Hepatocyte (in vitro differentiated cells): ENCODE measurements at regions not wholly inside any gene's neighbourhood (a gene's known extent, or its start where the extent isn't known, plus 50 kb on each side); places are given as distances from the start of the nearest gene placed in this dataset.

Source experiments
- DNase-seq: peaks from one replicate; pipeline ENCODE4 v3.0.0-alpha.2; 2016; ENCODE audit warnings: low spot score
- H2AFZ ChIP-seq: fragments of 200-600 bp; sonication (generic); 2 replicates; pipeline ENCODE4 v1.6.0; 2016; ENCODE audit warnings: antibody characterized with exemption, mild to moderate bottlenecking
- H3K27ac ChIP-seq: fragments of 200-600 bp; sonication (generic); 2 replicates; pipeline ENCODE4 v1.5.1; 2016; ENCODE audit warnings: mild to moderate bottlenecking
- H3K27me3 ChIP-seq: fragments of 200-600 bp; sonication (generic); 2 replicates; pipeline ENCODE4 v1.6.1; 2016
- H3K36me3 ChIP-seq: fragments of 200-600 bp; sonication (generic); replicated peaks from 2 replicates; pipeline ENCODE4 v1.5.1; 2016; ENCODE audit warnings: low read depth; ENCODE audit not compliant: insufficient read depth
- H3K4me1 ChIP-seq: fragments of 200-600 bp; sonication (generic); 2 replicates; pipeline ENCODE4 v1.5.1; 2016; ENCODE audit warnings: mild to moderate bottlenecking, moderate library complexity; ENCODE audit not compliant: insufficient read depth
- H3K4me2 ChIP-seq: fragments of 200-600 bp; sonication (generic); 2 replicates; pipeline ENCODE4 v1.6.0; 2016
- H3K4me3 ChIP-seq: fragments of 200-600 bp; sonication (generic); 2 replicates; pipeline ENCODE4 v1.5.1; 2016; ENCODE audit warnings: mild to moderate bottlenecking
- H3K79me2 ChIP-seq: fragments of 200-600 bp; sonication (generic); 2 replicates; pipeline ENCODE4 v1.6.0; 2017; ENCODE audit warnings: mild to moderate bottlenecking
- H3K9me2 ChIP-seq: fragments of 200-600 bp; sonication (generic); replicated peaks from 2 replicates; pipeline ENCODE4 v1.6.0; 2017; ENCODE audit warnings: mild to moderate bottlenecking; ENCODE audit not compliant: insufficient read depth
- H3K9me3 ChIP-seq: fragments of 200-600 bp; sonication (generic); 2 replicates; pipeline ENCODE4 v1.5.1; 2016; ENCODE audit warnings: low read depth, mild to moderate bottlenecking
- H4K20me1 ChIP-seq: fragments of 200-600 bp; sonication (generic); 2 replicates; pipeline ENCODE4 v1.6.0; 2016; ENCODE audit warnings: mild to moderate bottlenecking; ENCODE audit not compliant: insufficient read depth, poor library complexity, severe bottlenecking
- EZH2 ChIP-seq: fragments of 200-600 bp; sonication (generic); IDR thresholded peaks from 2 replicates; pipeline ENCODE4 v1.6.1; 2016; ENCODE audit warnings: antibody characterized with exemption, mild to moderate bottlenecking, borderline replicate concordance
- EZH2phosphoT487 ChIP-seq: fragments of 200-600 bp; sonication (generic); IDR thresholded peaks from one replicate; pipeline ENCODE4 v1.6.1; 2018; ENCODE audit warnings: antibody characterized with exemption, mild to moderate bottlenecking, low read depth, moderate library complexity; ENCODE audit not compliant: unreplicated experiment, severe bottlenecking
- WGBS: methylation state at CpG from one replicate; pipeline ENCODE4 v1.1.6; 2016; ENCODE audit warnings: low lambda C conversion rate; ENCODE audit errors: missing lambda C conversion rate; 5-methylcytosine and 5-hydroxymethylcytosine counted together
- TF ChIP-seq, protein P1 (sequence below): fragments of 200-600 bp; sonication (generic); IDR thresholded peaks from 2 replicates; pipeline ENCODE4 v1.5.1; 2016; ENCODE audit warnings: antibody characterized with exemption, mild to moderate bottlenecking; ENCODE audit not compliant: poor library complexity

DNA sequence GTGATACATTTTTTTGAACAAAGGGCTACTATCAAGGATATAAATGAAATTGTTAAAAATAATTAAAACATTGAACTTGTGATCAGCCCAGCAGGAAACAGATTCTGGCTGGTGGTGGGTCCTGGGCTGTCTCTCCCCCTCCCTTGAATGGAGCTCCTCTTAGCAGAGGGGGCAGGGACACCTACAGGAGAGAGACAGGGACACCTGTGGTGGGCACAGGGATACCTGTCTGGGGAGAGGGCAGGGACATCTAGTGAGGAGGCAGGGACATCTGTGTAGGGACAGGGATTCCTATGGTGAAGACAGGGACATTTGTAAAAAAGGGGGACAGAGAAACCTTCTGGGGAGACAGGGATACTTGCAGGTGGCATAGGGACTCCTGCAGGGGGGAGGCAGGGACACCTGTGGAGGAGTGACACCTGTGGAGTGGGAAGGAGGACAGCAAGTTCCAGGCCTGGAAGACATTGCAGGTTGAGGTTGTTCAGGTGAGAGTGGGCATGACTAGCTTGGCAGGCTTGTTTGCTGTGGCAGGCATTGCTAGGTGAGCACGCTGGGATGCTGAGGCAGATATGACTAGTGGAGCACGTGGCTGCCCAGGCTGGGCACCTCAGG, 264.2 kb downstream of the IRX2 start:
- Histone ChIP-seq H3K4me2 (no peak overlapping the region), H2AFZ (no peak overlapping the region), H3K79me2 (no peaks in the 10 kb centered on the region), H3K9me2 (no peaks in the 10 kb centered on the region), H3K9me3 (no peaks in the 10 kb centered on the region), H3K27me3 (no peaks in the 10 kb centered on the region), H3K36me3 (no peaks in the 10 kb centered on the region), H3K4me1 (no peaks in the 10 kb centered on the region), H3K4me3 (no peak overlapping the region), H4K20me1 (no peaks in the 10 kb centered on the region), H3K27ac (no peak overlapping the region)
- 89% methylated on average over 2 of the region's 2 CpGs for WGBS
- TF ChIP-seq, protein P1, sequence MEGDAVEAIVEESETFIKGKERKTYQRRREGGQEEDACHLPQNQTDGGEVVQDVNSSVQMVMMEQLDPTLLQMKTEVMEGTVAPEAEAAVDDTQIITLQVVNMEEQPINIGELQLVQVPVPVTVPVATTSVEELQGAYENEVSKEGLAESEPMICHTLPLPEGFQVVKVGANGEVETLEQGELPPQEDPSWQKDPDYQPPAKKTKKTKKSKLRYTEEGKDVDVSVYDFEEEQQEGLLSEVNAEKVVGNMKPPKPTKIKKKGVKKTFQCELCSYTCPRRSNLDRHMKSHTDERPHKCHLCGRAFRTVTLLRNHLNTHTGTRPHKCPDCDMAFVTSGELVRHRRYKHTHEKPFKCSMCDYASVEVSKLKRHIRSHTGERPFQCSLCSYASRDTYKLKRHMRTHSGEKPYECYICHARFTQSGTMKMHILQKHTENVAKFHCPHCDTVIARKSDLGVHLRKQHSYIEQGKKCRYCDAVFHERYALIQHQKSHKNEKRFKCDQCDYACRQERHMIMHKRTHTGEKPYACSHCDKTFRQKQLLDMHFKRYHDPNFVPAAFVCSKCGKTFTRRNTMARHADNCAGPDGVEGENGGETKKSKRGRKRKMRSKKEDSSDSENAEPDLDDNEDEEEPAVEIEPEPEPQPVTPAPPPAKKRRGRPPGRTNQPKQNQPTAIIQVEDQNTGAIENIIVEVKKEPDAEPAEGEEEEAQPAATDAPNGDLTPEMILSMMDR = no peak
- TF ChIP-seq EZH2phosphoT487 (no peak), EZH2 (no peak)
- no peak for DNase-seq

- Histone ChIP-seq H3K27me3 (no peaks in the 10 kb centered on the region), H2AFZ (no peak overlapping the region), H3K79me2 (no peaks in the 10 kb centered on the region), H3K36me3 (no peaks in the 10 kb centered on the region), H3K4me1 (no peaks in the 10 kb centered on the region), H3K27ac (no peak overlapping the region), H3K9me3 (no peaks in the 10 kb centered on the region), H4K20me1 (no peaks in the 10 kb centered on the region), H3K4me3 (no peak overlapping the region), H3K4me2 (no peak overlapping the region), H3K9me2 (no peaks in the 10 kb centered on the region)
- WGBS = 72% methylated on average over 2 of the region's 2 CpGs
- DNase-seq = no peak
- TF ChIP-seq, protein P1 = no peak
- no peak for TF ChIP-seq EZH2phosphoT487
- no peak for TF ChIP-seq EZH2
These were observed 265.1 kb downstream of the IRX2 start for GRCh38 chr5:2486373-2486772.

DNA sequence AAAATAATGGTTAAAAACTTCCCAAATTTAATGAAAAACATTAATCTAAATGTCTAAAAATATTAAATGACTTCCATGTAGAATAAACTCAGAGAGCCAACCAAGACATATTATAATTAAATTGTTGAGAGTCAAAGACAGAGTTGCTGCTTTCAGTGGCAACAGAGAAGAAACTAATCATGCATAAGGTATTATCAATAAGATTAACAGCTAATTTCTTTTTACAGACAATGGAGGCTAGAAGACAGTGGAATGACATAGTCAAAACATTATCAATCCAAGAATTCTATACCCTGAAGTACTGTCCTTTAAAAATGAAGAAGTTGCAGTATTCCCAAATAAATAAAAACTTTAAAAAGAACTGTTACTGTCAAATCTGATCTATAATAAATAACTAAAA, 268.7 kb downstream of the IRX2 start:
- DNase-seq = no peak
- H3K79me2 ChIP-seq = no peaks in the 10 kb centered on the region
- TF ChIP-seq EZH2phosphoT487 = no peak
- TF ChIP-seq, protein P1 = no peak
- no peak for TF ChIP-seq EZH2
- no peak overlapping the region for H3K27ac ChIP-seq
- H3K4me3 ChIP-seq = no peak overlapping the region
- H3K9me2 ChIP-seq = no peaks in the 10 kb centered on the region
- H3K27me3 ChIP-seq = no peaks in the 10 kb centered on the region
- no peaks in the 10 kb centered on the region for H3K9me3 ChIP-seq
- H3K4me2 ChIP-seq = no peak overlapping the region
- no peaks in the 10 kb centered on the region for H3K36me3 ChIP-seq
- H2AFZ ChIP-seq = no peak overlapping the region
- H3K4me1 ChIP-seq = no peaks in the 10 kb centered on the region
- no peaks in the 10 kb centered on the region for H4K20me1 ChIP-seq

DNA sequence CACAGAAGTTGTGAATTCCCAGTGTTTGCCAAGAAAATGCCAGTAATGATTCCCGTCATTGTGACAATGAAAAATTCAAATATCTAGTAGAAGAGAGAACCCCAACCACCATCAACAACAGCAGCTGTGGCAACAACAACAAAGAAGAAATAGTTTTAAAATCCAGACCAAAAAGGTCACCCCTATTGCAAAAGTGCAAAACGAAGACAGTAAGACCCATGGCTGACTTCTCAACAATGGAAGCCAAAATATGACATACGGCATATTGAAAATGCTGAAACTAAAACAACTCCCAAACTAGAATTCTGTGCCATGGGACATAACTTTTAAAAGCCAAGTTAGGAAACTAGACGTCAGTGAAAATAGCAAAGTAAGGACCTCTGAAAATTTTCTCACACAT, 270.6 kb downstream of the IRX2 start:
- DNase-seq = no peak
- H3K4me2 ChIP-seq = no peak overlapping the region
- no peaks in the 10 kb centered on the region for H4K20me1 ChIP-seq
- H3K79me2 ChIP-seq = no peaks in the 10 kb centered on the region
- no peak for TF ChIP-seq EZH2phosphoT487
- no peak for TF ChIP-seq EZH2
- TF ChIP-seq, protein P1 = no peak
- no peak overlapping the region for H2AFZ ChIP-seq
- no peaks in the 10 kb centered on the region for H3K9me3 ChIP-seq
- H3K4me1 ChIP-seq = no peaks in the 10 kb centered on the region
- no peaks in the 10 kb centered on the region for H3K36me3 ChIP-seq
- H3K27me3 ChIP-seq = no peaks in the 10 kb centered on the region
- 85% methylated on average over 4 of the region's 4 CpGs for WGBS
- H3K27ac ChIP-seq = no peak overlapping the region
- H3K9me2 ChIP-seq = no peaks in the 10 kb centered on the region
- H3K4me3 ChIP-seq = no peak overlapping the region
